Left lung (tissue), 4 donors: ENCODE measurements at regions not wholly inside any gene's neighbourhood (a gene's known extent, or its start where the extent isn't known, plus 50 kb on each side); places are given as distances from the start of the nearest gene placed in this dataset.

Experiments used
- ATAC-seq: fragments of 200-7000 bp; cut with Tn5 transposase; one replicate; pipeline ENCODE4 v1.9.1; 2020; ENCODE audit warnings: moderate library complexity
- DNase-seq, 4 donors: peaks; one replicate each; pipeline ENCODE4 v3.0.0-alpha.2; 2013 to 2020
- H3K27ac ChIP-seq, 2 donors: fragments of 200-600 bp; sonication (generic) in 1 of 2; one replicate each; pipeline versions ENCODE4 v1.5.0 to v1.8.0; 2020 to 2021
- H3K27me3 ChIP-seq, 2 donors: fragments of 200-600 bp; sonication (generic) in 1 of 2; one replicate each; pipeline versions ENCODE4 v1.5.0 to v1.8.0; 2020 to 2021
- H3K36me3 ChIP-seq, 2 donors: fragments of 200-600 bp; sonication (generic) in 1 of 2; one replicate each; pipeline versions ENCODE4 v1.5.0 to v1.8.0; 2020 to 2021
- H3K4me1 ChIP-seq, 2 donors: fragments of 200-600 bp; one replicate each; pipeline ENCODE4 v1.8.0; 2021
- H3K4me3 ChIP-seq, 2 donors: fragments of 200-600 bp; sonication (generic) in 1 of 2; one replicate each; pipeline versions ENCODE4 v1.5.0 to v1.8.0; 2020 to 2021; ENCODE audit warnings: mild to moderate bottlenecking in 1 of 2
- H3K9me3 ChIP-seq, 2 donors: fragments of 200-600 bp; sonication (generic) in 1 of 2; one replicate each; pipeline versions ENCODE4 v1.5.0 to v1.8.0; 2020 to 2021
- intact Hi-C, 2 donors: fragments of 100-400 bp; cut with DNase I; formaldehyde crosslinking; loops; one replicate each; pipeline versions ENCODE4 v1.11.2 to v1.14.2; 2022
- TF ChIP-seq, protein P1 (sequence below), 2 donors: fragments of 200-600 bp; sonication (generic) in 1 of 2; IDR thresholded peaks; one replicate each; pipeline versions ENCODE4 v1.5.0 to v1.8.0; 2021; ENCODE audit warnings: antibody characterized with exemption in 2 of 2
- donor health status: DM: no; HTN: yes; CAD: no.
- donor health status: DM: no; HTN: no; CAD: no.

DNA sequence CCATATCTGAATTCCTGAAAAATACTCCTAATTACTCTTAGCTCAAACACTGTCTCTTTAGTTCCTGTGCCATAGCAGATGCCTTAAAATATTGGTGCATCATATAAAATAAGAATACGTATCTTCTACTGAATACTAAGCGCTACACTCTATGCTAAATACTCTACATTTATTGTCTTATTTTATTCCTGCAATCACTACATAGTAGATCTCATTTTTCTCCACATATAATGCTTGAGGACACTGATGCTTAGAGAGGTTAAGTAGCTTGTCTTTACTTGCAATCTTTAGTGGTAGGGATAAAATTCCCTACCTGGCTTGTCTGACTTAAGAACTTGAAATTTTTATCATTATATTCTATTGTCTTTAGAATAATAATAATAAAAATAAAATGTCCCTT, 137.3 kb upstream of the SETBP1 start:
- H3K27me3 ChIP-seq: no peaks in the 10 kb centered on the region
- intact Hi-C loops: no loop called here
- no peak for ATAC-seq
- no peaks in the 10 kb centered on the region for H3K36me3 ChIP-seq
- no peak overlapping the region for H3K4me3 ChIP-seq
- TF ChIP-seq, protein P1, sequence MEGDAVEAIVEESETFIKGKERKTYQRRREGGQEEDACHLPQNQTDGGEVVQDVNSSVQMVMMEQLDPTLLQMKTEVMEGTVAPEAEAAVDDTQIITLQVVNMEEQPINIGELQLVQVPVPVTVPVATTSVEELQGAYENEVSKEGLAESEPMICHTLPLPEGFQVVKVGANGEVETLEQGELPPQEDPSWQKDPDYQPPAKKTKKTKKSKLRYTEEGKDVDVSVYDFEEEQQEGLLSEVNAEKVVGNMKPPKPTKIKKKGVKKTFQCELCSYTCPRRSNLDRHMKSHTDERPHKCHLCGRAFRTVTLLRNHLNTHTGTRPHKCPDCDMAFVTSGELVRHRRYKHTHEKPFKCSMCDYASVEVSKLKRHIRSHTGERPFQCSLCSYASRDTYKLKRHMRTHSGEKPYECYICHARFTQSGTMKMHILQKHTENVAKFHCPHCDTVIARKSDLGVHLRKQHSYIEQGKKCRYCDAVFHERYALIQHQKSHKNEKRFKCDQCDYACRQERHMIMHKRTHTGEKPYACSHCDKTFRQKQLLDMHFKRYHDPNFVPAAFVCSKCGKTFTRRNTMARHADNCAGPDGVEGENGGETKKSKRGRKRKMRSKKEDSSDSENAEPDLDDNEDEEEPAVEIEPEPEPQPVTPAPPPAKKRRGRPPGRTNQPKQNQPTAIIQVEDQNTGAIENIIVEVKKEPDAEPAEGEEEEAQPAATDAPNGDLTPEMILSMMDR (IDR thresholded peaks at IDR 0.05): no peak
- H3K27ac ChIP-seq: no peak overlapping the region
- no peaks in the 10 kb centered on the region for H3K9me3 ChIP-seq
- peaks cover under 1 to 4% of the 10 kb centered on the region in 2 donors for H3K4me1 ChIP-seq
- no peak for DNase-seq

DNA sequence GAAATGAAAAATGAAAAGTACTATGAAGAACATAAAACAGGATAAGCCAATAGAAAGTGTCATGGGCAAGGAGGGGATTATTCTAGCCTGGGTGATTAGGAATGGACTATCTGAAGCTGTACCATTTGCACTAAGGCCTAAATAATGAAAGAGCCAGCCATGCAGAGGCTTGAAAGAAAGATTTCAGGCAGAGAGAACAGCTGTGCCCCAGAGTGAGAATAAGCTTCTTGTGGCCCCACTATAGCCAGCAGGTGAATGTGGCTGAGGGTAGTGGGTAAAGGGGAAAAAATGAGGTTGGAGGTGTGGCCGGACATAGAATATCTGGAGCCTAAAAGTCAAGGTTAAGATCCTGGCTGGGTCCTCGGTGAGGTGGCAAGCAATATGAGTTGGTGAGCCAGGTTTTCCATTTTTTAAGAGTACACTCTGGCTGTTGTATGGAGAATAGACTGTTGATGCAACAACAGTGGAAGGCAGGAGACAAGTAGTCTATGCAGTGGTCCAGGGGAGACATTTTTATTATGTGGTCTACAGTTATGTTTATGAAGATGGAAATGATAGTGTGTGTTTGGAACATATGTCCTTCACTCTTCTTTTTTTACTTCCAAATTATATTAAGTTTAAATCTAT, 135.2 kb upstream of the SETBP1 start:
- H3K27me3 ChIP-seq: no peaks in the 10 kb centered on the region
- no peak overlapping the region for H3K27ac ChIP-seq
- H3K36me3 ChIP-seq: no peaks in the 10 kb centered on the region
- no peaks in the 10 kb centered on the region for H3K9me3 ChIP-seq
- no peak overlapping the region for H3K4me3 ChIP-seq
- no peak for ATAC-seq
- peaks cover 3 to 7% of the 10 kb centered on the region in 2 donors for H3K4me1 ChIP-seq
- intact Hi-C loops: no loop called here
- no peak for DNase-seq
- TF ChIP-seq, protein P1 (IDR thresholded peaks at IDR 0.05): no peak

DNA sequence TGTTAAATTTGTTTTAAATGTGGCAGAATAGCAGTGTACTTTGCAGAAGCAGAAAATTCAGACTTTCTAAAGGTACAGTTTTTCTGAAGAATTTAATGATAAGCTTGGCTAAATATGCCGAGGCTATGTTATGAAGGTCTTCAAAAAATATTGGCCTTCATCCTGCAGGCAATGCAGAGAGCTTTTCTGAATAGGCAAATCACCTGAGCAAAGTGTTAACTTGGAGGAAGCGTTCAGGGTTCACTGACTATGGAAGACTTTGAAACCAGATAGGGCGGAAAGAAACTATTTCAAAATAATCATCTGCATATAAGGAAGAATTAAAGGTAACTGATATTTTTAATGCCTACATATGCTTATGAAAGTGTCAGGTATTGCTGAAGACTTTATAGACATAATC, 133.7 kb upstream of the SETBP1 start:
- no peaks in the 10 kb centered on the region for H3K36me3 ChIP-seq
- no peak for DNase-seq
- intact Hi-C loops: no loop called here

DNA sequence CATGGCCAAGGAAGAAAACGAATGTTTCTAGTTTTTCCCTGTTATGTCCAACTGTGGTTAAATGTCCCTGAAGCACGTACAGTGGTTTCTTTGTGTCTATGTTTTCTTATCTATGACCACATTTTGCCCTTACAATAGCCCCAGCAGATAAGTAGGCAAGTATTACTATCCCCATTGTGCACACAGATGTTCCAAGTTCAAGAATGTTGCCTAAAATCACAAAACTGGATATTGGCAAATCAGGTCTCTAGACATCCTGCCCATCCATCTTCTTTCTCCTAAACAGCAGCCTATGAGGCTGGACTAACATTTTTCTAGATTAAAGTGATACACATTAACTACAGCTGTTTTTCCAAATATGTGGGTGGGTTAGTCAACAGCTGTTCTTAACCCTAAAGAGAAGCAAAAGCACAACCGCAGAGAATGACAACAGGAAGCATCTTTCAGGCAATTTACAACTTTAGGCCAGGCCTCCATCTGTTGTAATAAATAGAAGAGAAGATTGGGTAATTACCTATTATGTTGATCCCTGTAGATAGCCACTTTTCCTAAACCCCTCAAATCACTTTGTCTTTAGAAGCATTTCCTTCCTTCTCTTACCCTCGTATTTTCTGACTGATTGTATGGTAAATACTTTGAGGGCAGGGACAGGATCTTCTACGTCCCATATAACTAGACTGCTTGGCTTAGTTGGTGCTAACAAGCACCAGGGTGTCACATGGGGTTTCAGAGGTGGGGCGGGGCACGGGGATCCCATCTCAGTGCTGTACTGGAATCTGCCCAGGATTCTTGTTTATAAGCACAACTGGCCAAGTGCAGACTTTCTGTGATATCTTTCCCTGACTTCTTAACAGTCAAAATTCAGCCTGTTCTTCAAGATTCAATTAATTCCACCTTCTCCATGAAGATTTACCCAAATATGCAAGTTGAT, 132.1 kb upstream of the SETBP1 start:
- H3K36me3 ChIP-seq: no peaks in the 10 kb centered on the region
- no peaks in the 10 kb centered on the region for H3K27me3 ChIP-seq
- no peak overlapping the region for H3K4me3 ChIP-seq
- H3K27ac ChIP-seq: no peak overlapping the region
- ATAC-seq (no peak), DNase-seq (peak in 2 of 4 donors; percentile 10 to 17)
- peaks cover 0 to 7% of the 10 kb centered on the region in 2 donors for H3K4me1 ChIP-seq
- no peaks in the 10 kb centered on the region for H3K9me3 ChIP-seq
- TF ChIP-seq, protein P1 (IDR thresholded peaks at IDR 0.05): no peak
- intact Hi-C loops: no loop called here

More for the DNA sequence above, 133.7 kb upstream of the SETBP1 start:
- peaks cover 0 to 7% of the 10 kb centered on the region in 2 donors for H3K4me1 ChIP-seq
- no peak overlapping the region for H3K27ac ChIP-seq
- H3K9me3 ChIP-seq: no peaks in the 10 kb centered on the region
- no peaks in the 10 kb centered on the region for H3K27me3 ChIP-seq
- H3K4me3 ChIP-seq: no peak overlapping the region
- TF ChIP-seq, protein P1 (IDR thresholded peaks at IDR 0.05): no peak
- ATAC-seq: no peak

DNA sequence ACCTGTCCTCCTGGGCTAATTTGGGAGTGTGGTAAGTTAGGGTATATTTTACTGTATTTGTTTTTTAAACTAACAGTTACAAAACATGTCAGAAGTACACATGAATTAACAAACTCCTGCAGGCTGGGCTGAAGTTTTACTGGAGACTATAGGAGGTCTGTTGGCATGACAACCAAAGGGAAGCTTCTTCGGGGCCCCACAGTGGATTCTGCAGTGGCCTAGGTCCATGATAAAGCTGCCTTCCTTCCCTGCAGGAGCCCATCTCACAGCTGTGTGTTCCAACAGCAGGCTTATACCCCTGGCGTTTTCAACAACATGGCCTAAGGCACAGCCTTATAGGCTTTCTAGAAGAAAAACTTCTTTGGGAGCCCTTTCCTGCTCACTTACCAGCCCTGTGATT, 128.0 kb upstream of the SETBP1 start:
- Histone ChIP-seq H3K27ac (no peak overlapping the region), H3K9me3 (no peaks in the 10 kb centered on the region), H3K4me1 (peaks cover 0 to 7% of the 10 kb centered on the region in 2 donors), H3K4me3 (no peak overlapping the region), H3K36me3 (no peaks in the 10 kb centered on the region), H3K27me3 (no peaks in the 10 kb centered on the region)
- TF ChIP-seq, protein P1 (IDR thresholded peaks at IDR 0.05): no peak
- intact Hi-C loops: no loop called here
- DNase-seq (no peak), ATAC-seq (no peak)
